ENCODE measurements at regions not wholly inside any gene's neighbourhood (a gene's known extent, or its start where the extent isn't known, plus 50 kb on each side); places are given as distances from the start of the nearest gene placed in this dataset.
"Not testable (repeated sequence)": the region's sequence is repeated elsewhere in the genome, so short reads cannot be mapped to it uniquely, and the experiment has no call there.

DNA sequence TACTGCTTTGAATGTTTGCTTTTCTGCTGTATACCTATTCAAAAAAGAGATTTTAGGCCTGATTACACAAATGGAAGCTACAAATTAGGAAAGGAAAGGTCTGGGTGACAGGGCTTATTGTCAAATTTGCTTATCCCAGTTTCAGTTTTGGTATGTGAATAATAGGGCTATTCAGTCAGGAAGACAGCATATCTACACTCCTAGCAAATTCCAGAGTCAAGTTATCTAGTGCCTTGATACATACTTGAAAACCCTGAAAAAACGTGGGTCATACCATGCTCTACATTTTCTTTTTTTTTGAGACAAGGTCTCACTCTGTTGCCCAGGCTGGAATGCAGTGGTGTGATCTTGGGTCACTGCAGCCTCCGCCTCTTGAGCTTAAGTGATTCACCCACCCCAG lies 59.2 kb upstream of the CCDC180 start:
- not testable (repeated sequence) for H3K9me3 ChIP-seq (ENCODE audit: control insufficient read depth, low read depth, low read length); H3K36me3 ChIP-seq (ENCODE audit: control insufficient read depth, insufficient read depth, low read length); H3K27me3 ChIP-seq (ENCODE audit: control insufficient read depth, insufficient read depth, low read length); H3K4me3 ChIP-seq (ENCODE audit: low read length); H3K4me1 ChIP-seq (ENCODE audit: control insufficient read depth, insufficient read depth, low read length); DNase-seq; H3K27ac ChIP-seq (ENCODE audit: low read length)
- no CpG with 5 or more reads among the region's 2 CpGs for WGBS (ENCODE audit: insufficient coverage, low lambda C conversion rate)

DNA sequence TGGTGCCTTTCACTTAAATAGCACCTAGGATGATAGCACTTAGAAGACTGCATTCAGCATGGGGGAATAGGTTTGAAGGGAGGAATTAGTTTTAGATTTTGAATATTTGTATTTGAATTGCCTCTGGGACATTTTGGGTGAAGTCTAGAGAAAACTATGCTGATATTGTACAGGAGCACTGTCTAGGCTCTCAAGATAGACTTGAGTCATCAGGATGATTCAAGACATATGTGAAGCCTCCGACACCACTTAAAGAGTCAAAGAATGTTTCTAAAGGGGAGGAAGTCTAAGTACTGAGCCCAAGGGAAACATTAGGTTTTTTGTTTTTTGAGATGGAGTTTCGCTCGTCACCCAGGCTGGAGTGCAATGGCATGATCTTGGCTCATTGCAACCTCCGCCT lies 63.9 kb upstream of the CCDC180 start:
- H3K4me1 ChIP-seq (ENCODE audit: control insufficient read depth, insufficient read depth, low read length), result no peaks in the 10 kb centered on the region
- H3K4me3 ChIP-seq (ENCODE audit: low read length), result no peak overlapping the region
- no peaks in the 10 kb centered on the region for H3K9me3 ChIP-seq (ENCODE audit: control insufficient read depth, low read depth, low read length)
- DNase-seq, result no peak
- no peak overlapping the region for H3K27ac ChIP-seq (ENCODE audit: low read length)
- no peaks in the 10 kb centered on the region for H3K27me3 ChIP-seq (ENCODE audit: control insufficient read depth, insufficient read depth, low read length)
- no peaks in the 10 kb centered on the region for H3K36me3 ChIP-seq (ENCODE audit: control insufficient read depth, insufficient read depth, low read length)
- no CpG with 5 or more reads among the region's 4 CpGs for WGBS (ENCODE audit: insufficient coverage, low lambda C conversion rate)

DNA sequence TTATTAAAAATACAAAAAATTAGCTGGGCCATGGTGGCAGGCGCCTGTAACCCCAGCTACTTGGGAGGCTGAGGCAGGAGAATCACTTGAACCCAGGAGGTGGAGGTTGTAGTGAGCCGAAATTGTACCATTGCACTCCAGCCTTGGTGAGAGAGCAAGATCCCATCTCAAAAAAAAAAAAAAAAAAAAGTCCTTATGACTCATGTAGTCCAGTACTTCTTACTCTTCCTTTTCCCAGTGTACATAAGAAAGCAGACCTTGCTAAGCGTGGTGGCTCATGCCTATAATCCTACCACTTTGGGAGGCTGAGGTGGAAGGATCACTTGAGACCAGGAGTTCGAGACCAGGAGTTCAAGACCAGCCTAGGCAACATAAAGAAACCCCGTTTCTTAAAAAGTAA lies 66.0 kb upstream of the CCDC180 start:
- WGBS (ENCODE audit: insufficient coverage, low lambda C conversion rate), result no CpG with 5 or more reads among the region's 5 CpGs
- not testable (repeated sequence) for H3K9me3 ChIP-seq (ENCODE audit: control insufficient read depth, low read depth, low read length)

DNA sequence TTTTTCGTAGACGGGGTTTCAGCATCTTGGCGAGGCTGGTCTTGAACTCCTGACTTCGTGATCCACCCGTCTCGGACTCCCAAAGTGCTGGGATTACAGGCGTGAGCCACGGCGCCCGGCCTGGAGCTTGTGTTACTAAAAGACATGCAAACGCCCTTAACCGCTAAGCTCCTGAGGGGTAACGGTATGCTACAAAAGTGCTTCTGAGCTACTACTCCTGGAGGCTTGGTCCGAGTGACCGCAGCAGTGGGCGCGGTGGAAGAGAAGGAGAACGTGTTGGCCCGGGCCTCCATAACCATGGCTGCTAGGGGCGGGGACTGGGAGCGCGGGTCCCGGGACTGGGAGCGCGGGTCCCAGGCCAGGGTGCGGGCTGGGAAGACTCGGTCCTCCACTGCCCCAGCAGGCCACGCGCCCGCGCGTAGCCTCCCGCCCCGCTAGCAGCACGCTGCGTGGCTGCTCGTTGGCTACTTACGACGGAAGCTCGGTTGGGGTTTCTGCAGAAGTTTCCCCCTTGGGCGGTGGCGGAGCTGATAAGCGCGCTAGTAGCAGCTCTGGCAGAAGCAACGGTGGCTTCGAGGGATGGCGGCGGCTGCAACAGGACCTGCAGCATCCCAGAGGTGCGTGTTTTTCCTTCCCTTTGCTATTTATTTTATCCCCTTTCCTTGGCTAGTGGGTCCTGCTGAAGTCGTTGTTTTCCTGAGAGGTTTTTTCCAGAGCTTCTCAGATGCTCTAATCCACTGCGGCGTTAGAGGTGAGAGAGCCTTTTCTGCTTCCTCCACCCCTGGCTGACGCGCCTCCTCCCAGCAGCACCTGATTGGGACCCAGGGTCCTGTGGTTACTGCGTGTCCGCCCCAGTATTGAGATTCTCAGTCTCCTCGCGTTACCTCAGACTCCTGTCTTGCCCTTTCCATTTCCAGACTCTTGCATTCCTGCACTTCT lies 69.2 kb upstream of the CCDC180 start:
- peak; percentile 76 to 90 for DNase-seq
- Histone ChIP-seq H3K27ac (ENCODE audit: low read length) (peak overlapping the region; percentile 84), H3K27me3 (ENCODE audit: control insufficient read depth, insufficient read depth, low read length) (no peaks in the 10 kb centered on the region), H3K4me1 (ENCODE audit: control insufficient read depth, insufficient read depth, low read length) (no peaks in the 10 kb centered on the region), H3K9me3 (ENCODE audit: control insufficient read depth, low read depth, low read length) (peaks cover 4% of the 10 kb centered on the region), H3K36me3 (ENCODE audit: control insufficient read depth, insufficient read depth, low read length) (no peaks in the 10 kb centered on the region), H3K4me3 (ENCODE audit: low read length) (peak overlapping the region; percentile 68)
- WGBS (ENCODE audit: insufficient coverage, low lambda C conversion rate), result 0% methylated on average over 1 of the region's 58 CpGs

More for the DNA sequence above, 66.0 kb upstream of the CCDC180 start:
- not testable (repeated sequence) for H3K4me1 ChIP-seq (ENCODE audit: control insufficient read depth, insufficient read depth, low read length); DNase-seq; H3K27ac ChIP-seq (ENCODE audit: low read length); H3K4me3 ChIP-seq (ENCODE audit: low read length); H3K27me3 ChIP-seq (ENCODE audit: control insufficient read depth, insufficient read depth, low read length); H3K36me3 ChIP-seq (ENCODE audit: control insufficient read depth, insufficient read depth, low read length)

DNA sequence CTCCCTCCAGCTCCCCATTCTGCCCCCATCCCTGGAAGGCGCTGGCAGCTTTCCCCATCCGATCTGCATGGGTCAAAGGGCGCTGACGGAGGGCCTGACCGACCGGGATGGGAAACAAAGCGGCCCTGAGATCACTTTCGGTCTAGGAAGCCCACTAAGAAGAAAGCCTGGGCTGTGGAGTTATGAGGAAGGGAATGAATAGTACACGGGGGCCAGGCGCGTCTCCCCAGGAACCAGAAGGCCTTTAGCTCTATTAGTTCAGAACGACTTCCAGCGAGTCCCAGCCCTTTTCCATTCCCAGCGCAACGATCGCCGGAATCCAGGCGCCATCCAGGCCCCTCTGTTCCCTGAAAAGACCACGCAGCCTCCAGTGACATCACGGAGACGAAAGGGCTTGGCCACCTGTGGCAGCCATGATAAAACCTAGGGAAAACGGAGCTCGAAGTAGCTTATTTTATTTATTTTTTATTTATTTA lies 70.1 kb upstream of the CCDC180 start:
- Histone ChIP-seq H3K4me1 (ENCODE audit: control insufficient read depth, insufficient read depth, low read length) (no peaks in the 10 kb centered on the region), H3K36me3 (ENCODE audit: control insufficient read depth, insufficient read depth, low read length) (no peaks in the 10 kb centered on the region), H3K27me3 (ENCODE audit: control insufficient read depth, insufficient read depth, low read length) (no peaks in the 10 kb centered on the region), H3K4me3 (ENCODE audit: low read length) (peak overlapping the region; percentile 68), H3K27ac (ENCODE audit: low read length) (peak overlapping the region; percentile 8), H3K9me3 (ENCODE audit: control insufficient read depth, low read depth, low read length) (peaks cover 9% of the 10 kb centered on the region)
- peak in 1 of 2 donors; percentile 28 for DNase-seq
- WGBS (ENCODE audit: insufficient coverage, low lambda C conversion rate), result 47% methylated on average over 5 of the region's 23 CpGs

DNA sequence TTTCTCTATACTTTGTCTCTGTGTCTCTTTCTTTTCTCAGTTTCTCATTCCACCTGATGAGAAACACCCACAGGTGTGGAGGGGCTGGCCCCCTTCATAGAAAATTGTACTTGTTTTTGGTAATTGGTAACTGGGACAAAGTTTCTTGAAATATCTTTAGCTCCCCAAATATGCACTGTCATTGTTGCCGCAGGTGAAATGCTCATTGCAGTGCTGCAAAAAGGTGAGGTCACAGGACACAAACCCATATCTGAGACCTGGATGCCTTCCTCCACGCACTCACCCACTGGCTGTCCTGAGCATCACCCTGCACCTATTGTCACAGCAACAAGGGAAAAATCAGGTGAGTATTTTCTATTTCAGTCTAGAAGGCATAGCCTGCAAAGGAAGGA lies 74.5 kb upstream of the CCDC180 start:
- WGBS (ENCODE audit: insufficient coverage, low lambda C conversion rate), result no CpG with 5 or more reads among the region's 2 CpGs

DNA sequence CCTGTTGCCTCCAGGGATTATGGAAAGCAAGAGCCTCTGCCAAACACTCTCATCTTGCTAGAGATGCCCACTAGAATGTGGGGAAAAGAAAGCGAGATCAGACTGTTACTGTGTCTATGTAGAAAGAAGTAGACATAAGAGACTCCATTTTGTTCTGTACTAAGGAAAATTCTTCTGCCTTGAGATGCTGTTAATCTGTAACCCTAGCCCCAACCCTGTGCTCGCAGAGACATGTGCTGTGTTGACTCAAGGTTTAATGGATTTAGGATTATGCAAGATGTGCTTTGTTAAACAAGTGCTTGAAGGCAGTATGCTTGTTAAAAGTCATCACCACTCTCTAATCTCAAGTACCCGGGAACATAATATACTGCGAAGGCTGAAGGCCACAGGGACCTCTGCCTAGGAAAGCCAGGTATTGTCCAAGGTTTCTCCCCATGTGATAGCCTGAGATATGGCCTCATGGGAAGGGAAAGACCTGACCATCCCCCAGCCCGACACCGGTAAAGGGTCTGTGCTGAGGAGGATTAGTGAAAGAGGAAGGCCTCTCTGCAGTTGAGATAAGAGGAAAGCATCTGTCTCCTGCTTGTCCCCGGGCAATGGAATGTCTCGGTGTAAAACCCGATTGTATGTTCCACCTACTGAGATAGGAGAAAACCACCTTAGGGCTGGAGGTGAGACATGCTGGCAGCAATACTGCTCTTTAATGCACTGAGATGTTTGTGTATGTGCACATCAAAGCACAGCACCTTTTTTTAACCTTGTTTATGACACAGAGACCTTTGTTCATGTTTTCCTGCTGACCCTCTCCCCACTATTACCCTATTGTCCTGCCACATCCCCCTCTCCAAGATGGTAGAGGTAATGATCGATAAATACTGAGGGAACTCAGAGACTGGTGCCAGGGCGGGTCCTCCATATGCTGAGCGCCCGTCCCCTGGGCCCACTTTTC lies 75.1 kb upstream of the CCDC180 start:
- not testable (repeated sequence) for H3K4me3 ChIP-seq (ENCODE audit: low read length); H3K9me3 ChIP-seq (ENCODE audit: control insufficient read depth, low read depth, low read length); DNase-seq; H3K27me3 ChIP-seq (ENCODE audit: control insufficient read depth, insufficient read depth, low read length); H3K36me3 ChIP-seq (ENCODE audit: control insufficient read depth, insufficient read depth, low read length); H3K4me1 ChIP-seq (ENCODE audit: control insufficient read depth, insufficient read depth, low read length); H3K27ac ChIP-seq (ENCODE audit: low read length)
- no CpG with 5 or more reads among the region's 13 CpGs for WGBS (ENCODE audit: insufficient coverage, low lambda C conversion rate)

More for the DNA sequence above, 74.5 kb upstream of the CCDC180 start:
- not testable (repeated sequence) for H3K9me3 ChIP-seq (ENCODE audit: control insufficient read depth, low read depth, low read length); H3K27ac ChIP-seq (ENCODE audit: low read length); H3K36me3 ChIP-seq (ENCODE audit: control insufficient read depth, insufficient read depth, low read length); DNase-seq; H3K4me1 ChIP-seq (ENCODE audit: control insufficient read depth, insufficient read depth, low read length); H3K27me3 ChIP-seq (ENCODE audit: control insufficient read depth, insufficient read depth, low read length); H3K4me3 ChIP-seq (ENCODE audit: low read length)

DNA sequence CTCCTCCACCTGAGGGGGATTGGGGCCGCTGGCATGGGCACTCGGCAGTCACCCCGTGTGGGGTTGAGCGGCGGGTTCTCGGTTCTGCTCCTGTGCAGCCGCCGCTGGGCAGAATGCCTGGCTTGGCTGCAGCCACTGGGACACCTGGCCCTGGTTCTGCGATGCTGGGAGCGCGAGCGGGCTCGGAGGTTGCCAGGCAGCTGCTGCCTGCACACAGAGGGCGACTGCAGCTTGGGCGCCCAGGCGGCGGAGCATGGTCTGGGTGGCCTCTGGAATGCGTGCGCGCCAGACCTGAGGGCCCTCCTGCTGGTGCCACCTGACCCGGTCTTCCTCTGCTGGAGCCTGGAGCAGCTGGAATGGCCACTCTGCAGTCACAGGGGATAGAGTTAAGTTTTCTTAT lies 85.1 kb upstream of the CCDC180 start:
- H3K4me3 ChIP-seq (ENCODE audit: low read length); H3K36me3 ChIP-seq (ENCODE audit: control insufficient read depth, insufficient read depth, low read length); DNase-seq; H3K27ac ChIP-seq (ENCODE audit: low read length); H3K9me3 ChIP-seq (ENCODE audit: control insufficient read depth, low read depth, low read length): not testable (repeated sequence)
- peaks cover 37% of the 10 kb centered on the region for H3K27me3 ChIP-seq (ENCODE audit: control insufficient read depth, insufficient read depth, low read length)
- no CpG with 5 or more reads among the region's 21 CpGs for WGBS (ENCODE audit: insufficient coverage, low lambda C conversion rate)
- H3K4me1 ChIP-seq (ENCODE audit: control insufficient read depth, insufficient read depth, low read length), result peaks cover 10% of the 10 kb centered on the region

DNA sequence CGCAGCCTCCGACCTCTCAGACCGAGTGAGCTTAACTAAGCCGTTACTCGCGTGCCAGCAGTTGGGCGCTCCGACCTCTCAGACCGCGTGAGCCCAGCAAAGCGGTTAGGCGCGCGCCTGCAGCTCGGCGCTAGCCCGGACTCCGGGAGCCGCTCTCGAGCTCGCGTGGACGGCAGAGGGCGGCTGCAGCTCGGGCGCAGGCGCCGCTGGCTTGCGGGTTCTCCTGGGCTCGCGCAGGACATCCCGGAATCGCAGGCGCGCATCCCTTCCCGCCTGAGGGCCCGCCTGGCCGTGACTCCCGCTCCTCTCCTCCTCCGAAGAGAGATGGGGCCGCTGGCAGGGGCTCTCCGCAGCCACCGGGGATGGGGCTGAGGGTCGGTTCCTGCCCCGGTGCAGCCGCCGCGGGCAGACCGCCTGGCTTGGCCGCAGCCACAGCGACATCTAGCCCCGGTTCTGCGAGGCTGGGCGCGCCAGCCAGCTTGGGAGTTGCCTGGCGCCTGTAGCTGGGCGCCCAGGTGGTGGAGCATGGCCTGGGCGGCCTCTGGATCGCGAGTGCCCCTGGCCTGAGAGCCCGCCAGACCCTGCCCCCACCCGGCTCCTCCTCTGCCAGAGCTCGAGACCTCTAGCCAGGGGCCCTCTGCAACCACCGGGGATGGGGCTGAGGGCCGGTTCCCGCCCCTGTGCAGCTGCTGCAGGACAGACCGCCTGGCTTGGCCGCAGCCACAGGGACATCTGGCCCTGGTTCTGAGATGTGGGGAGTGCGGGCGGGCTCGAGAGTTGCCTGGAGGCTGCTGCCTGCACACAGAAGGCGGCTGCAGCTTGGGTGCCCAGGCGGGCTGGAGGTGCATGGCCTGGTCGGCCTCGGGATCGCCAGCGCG lies 85.7 kb upstream of the CCDC180 start:
- peak; percentile 56 to 80 for DNase-seq
- H3K27ac ChIP-seq (ENCODE audit: low read length); H3K36me3 ChIP-seq (ENCODE audit: control insufficient read depth, insufficient read depth, low read length); H3K9me3 ChIP-seq (ENCODE audit: control insufficient read depth, low read depth, low read length): not testable (repeated sequence)
- Histone ChIP-seq H3K27me3 (ENCODE audit: control insufficient read depth, insufficient read depth, low read length) (peaks cover 35% of the 10 kb centered on the region), H3K4me3 (ENCODE audit: low read length) (peak overlapping the region; percentile 42), H3K4me1 (ENCODE audit: control insufficient read depth, insufficient read depth, low read length) (peaks cover 10% of the 10 kb centered on the region)
- WGBS (ENCODE audit: insufficient coverage, low lambda C conversion rate), result no CpG with 5 or more reads among the region's 78 CpGs

All from large intestine (tissue), 3 donors.